AG04449 (cell line): ENCODE measurements at regions not wholly inside any gene's neighbourhood (a gene's known extent, or its start where the extent isn't known, plus 50 kb on each side); places are given as distances from the start of the nearest gene placed in this dataset.

Experiments used
- CTCF ChIA-PET: fragments of 350-600 bp; formaldehyde crosslinking; extraction: SDS; loops from one replicate; lab custom pipeline; 2021; ENCODE audit warnings: antibody characterized with exemption; lab: Yijun Ruan, JAX
- POLR2A ChIA-PET: fragments of 400-600, 350-600 bp; formaldehyde crosslinking; extraction: SDS; loops from one replicate; lab custom pipeline; 2020; ENCODE audit warnings: antibody characterized with exemption, inconsistent platforms; lab: Yijun Ruan, JAX
- DNase-seq: peaks from one replicate; pipeline ENCODE4 v3.0.0-alpha.2; 2010; ENCODE audit warnings: low read depth, low spot score
- H3K4me3 ChIP-seq: 2 replicates; pipeline ENCODE4 v1.5.1; 2011; ENCODE audit warnings: low read depth, mild to moderate bottlenecking, control low read depth, low read length
- CTCF ChIP-seq: IDR thresholded peaks from one replicate; pipeline ENCODE4 v1.5.1; 2011; ENCODE audit warnings: mild to moderate bottlenecking, moderate library complexity, low read length, control low read depth, inconsistent platforms; ENCODE audit not compliant: insufficient read depth; ENCODE audit errors: missing control alignments

DNA sequence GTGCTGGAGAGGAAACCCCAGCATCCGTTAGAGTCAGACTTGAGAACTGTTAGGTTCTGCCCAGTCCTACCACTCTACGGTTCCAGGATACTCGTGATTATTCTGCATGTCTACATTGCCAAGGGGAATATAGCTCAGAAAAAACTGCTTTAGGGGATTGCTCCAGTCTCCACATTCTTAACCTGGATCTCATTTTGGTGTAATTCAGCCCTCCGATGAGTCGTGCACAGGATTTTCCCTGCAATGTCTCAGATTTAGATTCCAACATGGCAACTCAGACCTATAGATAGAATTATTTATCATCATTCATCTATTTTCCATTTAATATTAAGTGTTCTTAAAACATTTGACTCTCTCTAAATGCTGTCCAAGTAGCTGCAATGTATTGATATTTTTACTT, 121.1 kb upstream of the ZEB1 start:
- no peak for DNase-seq
- POLR2A ChIA-PET, result interaction anchor here (0.7 kb wide), 1 partner anchor 10 kb away, joined by 3 read pairs; no protein-coding TSS in a partner anchor
- no peak for TF ChIP-seq CTCF
- CTCF ChIA-PET, result interaction anchor here (1.0 kb wide), 1 partner anchor 19 kb away, joined by 3 read pairs; no protein-coding TSS in a partner anchor
- no peak overlapping the region for H3K4me3 ChIP-seq

GRCh38 chr10:31204090-31204489, 114.9 kb upstream of the ZEB1 start:
- no peak overlapping the region for H3K4me3 ChIP-seq
- POLR2A ChIA-PET, result no interaction called here
- DNase-seq, result no peak
- no peak for TF ChIP-seq CTCF
- CTCF ChIA-PET, result interaction anchor here (1.5 kb wide), 1 partner anchor 423 kb away, joined by 3 read pairs; no protein-coding TSS in a partner anchor

GRCh38 chr10:31207636-31208035, 111.4 kb upstream of the ZEB1 start:
- DNase-seq, result no peak
- TF ChIP-seq CTCF, result no peak
- no peak overlapping the region for H3K4me3 ChIP-seq
- POLR2A ChIA-PET, result interaction anchor here (0.6 kb wide), 1 partner anchor 10 kb away, joined by 3 read pairs; no protein-coding TSS in a partner anchor
- CTCF ChIA-PET, result no interaction called here

DNA sequence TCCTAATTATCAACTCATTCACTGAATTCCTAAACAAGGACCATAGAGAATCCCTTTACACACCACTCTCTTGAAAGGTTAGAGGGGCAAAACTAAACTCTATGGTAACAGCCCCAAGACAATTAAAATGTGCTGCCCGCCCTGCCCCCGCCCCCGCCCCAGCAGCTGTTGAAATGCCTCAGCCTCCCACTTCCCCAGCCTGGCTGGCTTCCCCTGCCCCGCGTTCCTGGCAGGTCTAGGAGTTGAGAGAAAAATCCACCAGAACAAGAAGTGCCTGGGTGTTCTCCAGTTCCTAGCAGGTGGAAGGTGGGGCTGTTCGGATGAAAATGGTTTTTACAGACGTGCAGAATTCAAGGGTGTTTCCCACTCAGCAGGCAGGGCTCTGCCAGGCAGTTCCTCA, 109.5 kb upstream of the ZEB1 start:
- DNase-seq, result no peak
- no peak for TF ChIP-seq CTCF
- no peak overlapping the region for H3K4me3 ChIP-seq
- ChIA-PET POLR2A (no interaction called here), CTCF (no interaction called here)

GRCh38 chr10:31210190-31210589, 108.8 kb upstream of the ZEB1 start:
- no peak for TF ChIP-seq CTCF
- ChIA-PET CTCF (no interaction called here), POLR2A (no interaction called here)
- DNase-seq, result no peak
- no peak overlapping the region for H3K4me3 ChIP-seq

- POLR2A ChIA-PET, result no interaction called here
- CTCF ChIA-PET, result no interaction called here
- no peak for TF ChIP-seq CTCF
- no peak overlapping the region for H3K4me3 ChIP-seq
- no peak for DNase-seq
Observed at GRCh38 chr10:31213959-31214358, 105.1 kb upstream of the ZEB1 start.
